ENCODE measurements at regions not wholly inside any gene's neighbourhood (a gene's known extent, or its start where the extent isn't known, plus 50 kb on each side); places are given as distances from the start of the nearest gene placed in this dataset.

DNA sequence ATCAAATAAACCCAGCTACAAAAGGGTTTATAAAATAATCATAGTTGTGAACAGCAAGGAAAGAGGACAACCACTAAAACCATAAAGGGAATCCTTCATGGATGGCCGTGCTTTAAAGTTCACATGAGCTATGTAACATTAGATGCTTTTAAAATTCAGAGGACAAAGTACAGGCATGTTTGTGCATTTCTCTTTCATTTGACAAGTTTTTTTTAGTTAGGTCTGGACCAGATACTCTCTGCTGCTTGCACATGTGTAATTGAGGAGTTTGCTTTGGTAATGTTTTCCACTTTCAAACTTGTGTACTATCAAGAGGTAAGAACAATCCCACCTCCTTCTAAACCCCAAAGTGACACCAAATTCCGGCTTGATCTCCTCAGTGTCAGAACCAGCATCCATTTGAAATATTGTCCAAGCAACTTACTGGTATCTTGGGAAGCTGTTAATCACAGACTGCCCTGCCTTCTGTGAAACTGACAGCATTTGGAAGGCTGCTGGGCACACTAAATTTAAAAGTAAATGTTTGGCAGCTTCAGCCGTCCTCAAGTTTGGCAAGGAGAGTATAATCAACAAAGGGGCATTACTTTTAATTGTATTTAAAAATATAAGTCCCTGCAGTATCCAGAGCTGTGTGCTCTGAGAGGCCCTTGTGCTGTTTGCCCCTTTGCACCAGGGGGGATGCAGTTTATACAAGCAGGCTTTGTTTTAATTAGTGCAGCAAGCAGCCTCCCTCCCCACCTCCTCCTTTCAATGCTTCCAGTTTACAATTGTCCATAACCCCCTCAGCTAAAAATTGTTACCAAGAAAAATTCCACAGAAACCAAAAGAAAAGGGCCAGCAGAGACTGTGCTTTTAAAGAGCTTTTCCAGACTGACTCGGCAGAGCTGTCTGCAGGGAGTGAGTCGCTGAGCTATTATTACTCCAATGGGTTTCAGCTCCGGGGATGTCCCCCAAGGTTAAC is 328.3 kb upstream of the MPDZ start:
- TF ChIP-seq, protein P1, sequence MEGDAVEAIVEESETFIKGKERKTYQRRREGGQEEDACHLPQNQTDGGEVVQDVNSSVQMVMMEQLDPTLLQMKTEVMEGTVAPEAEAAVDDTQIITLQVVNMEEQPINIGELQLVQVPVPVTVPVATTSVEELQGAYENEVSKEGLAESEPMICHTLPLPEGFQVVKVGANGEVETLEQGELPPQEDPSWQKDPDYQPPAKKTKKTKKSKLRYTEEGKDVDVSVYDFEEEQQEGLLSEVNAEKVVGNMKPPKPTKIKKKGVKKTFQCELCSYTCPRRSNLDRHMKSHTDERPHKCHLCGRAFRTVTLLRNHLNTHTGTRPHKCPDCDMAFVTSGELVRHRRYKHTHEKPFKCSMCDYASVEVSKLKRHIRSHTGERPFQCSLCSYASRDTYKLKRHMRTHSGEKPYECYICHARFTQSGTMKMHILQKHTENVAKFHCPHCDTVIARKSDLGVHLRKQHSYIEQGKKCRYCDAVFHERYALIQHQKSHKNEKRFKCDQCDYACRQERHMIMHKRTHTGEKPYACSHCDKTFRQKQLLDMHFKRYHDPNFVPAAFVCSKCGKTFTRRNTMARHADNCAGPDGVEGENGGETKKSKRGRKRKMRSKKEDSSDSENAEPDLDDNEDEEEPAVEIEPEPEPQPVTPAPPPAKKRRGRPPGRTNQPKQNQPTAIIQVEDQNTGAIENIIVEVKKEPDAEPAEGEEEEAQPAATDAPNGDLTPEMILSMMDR (IDR thresholded peaks at IDR 0.05), result no peak
- no peak for TF ChIP-seq POLR2A (IDR thresholded peaks at IDR 0.05)

Data from Peyer's patch (tissue), 4 donors.